GM12875 (cell line): ENCODE measurements at regions not wholly inside any gene's neighbourhood (a gene's known extent, or its start where the extent isn't known, plus 50 kb on each side); places are given as distances from the start of the nearest gene placed in this dataset.

Experiments
- H3K4me3 ChIP-seq: one replicate; pipeline ENCODE4 v1.5.1; 2011; ENCODE audit warnings: low read depth, low read length, control low read depth
- CTCF ChIP-seq: IDR thresholded peaks from 2 replicates; pipeline ENCODE4 v1.5.1; 2011; ENCODE audit warnings: low read depth, mild to moderate bottlenecking, control low read depth, inconsistent platforms, low read length, moderate library complexity, borderline replicate concordance; ENCODE audit not compliant: insufficient read depth

GRCh38 chr13:74466020-74466419 lies 331.8 kb upstream of the KLF12 start:
- H3K4me3 ChIP-seq = no peak overlapping the region
- TF ChIP-seq CTCF = no peak

- no peak overlapping the region for H3K4me3 ChIP-seq
- no peak for TF ChIP-seq CTCF
These were observed 331.1 kb upstream of the KLF12 start for GRCh38 chr13:74465271-74465670.

- TF ChIP-seq CTCF = no peak
- no peak overlapping the region for H3K4me3 ChIP-seq
These were observed 330.5 kb upstream of the KLF12 start for GRCh38 chr13:74464670-74465069.

GRCh38 chr13:74461011-74461410 lies 326.8 kb upstream of the KLF12 start:
- no peak overlapping the region for H3K4me3 ChIP-seq
- TF ChIP-seq CTCF = no peak

- no peak for TF ChIP-seq CTCF
- no peak overlapping the region for H3K4me3 ChIP-seq
These were observed 318.7 kb upstream of the KLF12 start for GRCh38 chr13:74452881-74453280.

GRCh38 chr13:74452176-74452575 lies 318.0 kb upstream of the KLF12 start:
- no peak overlapping the region for H3K4me3 ChIP-seq
- TF ChIP-seq CTCF = no peak

GRCh38 chr13:74450964-74451363 lies 316.8 kb upstream of the KLF12 start:
- H3K4me3 ChIP-seq = no peak overlapping the region
- no peak for TF ChIP-seq CTCF
